ENCODE measurements at regions not wholly inside any gene's neighbourhood (a gene's known extent, or its start where the extent isn't known, plus 50 kb on each side); places are given as distances from the start of the nearest gene placed in this dataset.
"Not testable (repeated sequence)": the region's sequence is repeated elsewhere in the genome, so short reads cannot be mapped to it uniquely, and the experiment has no call there.

- not testable (repeated sequence) for DNase-seq (ENCODE audit: low spot score in 2 of 2); H3K9me3 Mint-ChIP-seq; H3K27ac Mint-ChIP-seq; ATAC-seq (ENCODE audit: low read depth); H3K4me1 Mint-ChIP-seq; H3K27me3 Mint-ChIP-seq; H3K36me3 Mint-ChIP-seq; H3K4me3 Mint-ChIP-seq
Measured at GRCh38 chr6:21761053-21761730, 167.6 kb downstream of the SOX4 start.

GRCh38 chr6:21764989-21765388 lies 171.4 kb downstream of the SOX4 start:
- no peaks in the 10 kb centered on the region for H3K9me3 Mint-ChIP-seq
- H3K27me3 Mint-ChIP-seq, result no peaks in the 10 kb centered on the region

GRCh38 chr6:21767891-21768648 lies 174.5 kb downstream of the SOX4 start:
- no peak overlapping the region for H3K27ac Mint-ChIP-seq
- no peaks in the 10 kb centered on the region for H3K4me1 Mint-ChIP-seq
- no peak overlapping the region for H3K4me3 Mint-ChIP-seq
- H3K36me3 Mint-ChIP-seq, result no peaks in the 10 kb centered on the region
- no peak for DNase-seq (ENCODE audit: low spot score in 2 of 2)
- H3K9me3 Mint-ChIP-seq, result no peaks in the 10 kb centered on the region
- H3K27me3 Mint-ChIP-seq, result no peaks in the 10 kb centered on the region
- ATAC-seq (ENCODE audit: low read depth), result no peak

More at GRCh38 chr6:21764989-21765388, 171.4 kb downstream of the SOX4 start:
- ATAC-seq (ENCODE audit: low read depth), result no peak
- Mint-ChIP-seq H3K4me3 (no peak overlapping the region), H3K36me3 (no peaks in the 10 kb centered on the region), H3K27ac (no peak overlapping the region), H3K4me1 (no peaks in the 10 kb centered on the region)
- no peak for DNase-seq (ENCODE audit: low spot score in 2 of 2)

- Mint-ChIP-seq H3K36me3 (no peaks in the 10 kb centered on the region), H3K27ac (no peak overlapping the region), H3K4me1 (no peaks in the 10 kb centered on the region), H3K27me3 (no peaks in the 10 kb centered on the region), H3K9me3 (peaks cover 2% of the 10 kb centered on the region), H3K4me3 (no peak overlapping the region)
- DNase-seq (ENCODE audit: low spot score in 2 of 2) (no peak), ATAC-seq (ENCODE audit: low read depth) (no peak)
Measured at GRCh38 chr6:21769405-21769861, 175.9 kb downstream of the SOX4 start.

GRCh38 chr6:21769968-21770367 lies 176.4 kb downstream of the SOX4 start:
- Mint-ChIP-seq H3K9me3 (peaks cover 3% of the 10 kb centered on the region), H3K4me3 (no peak overlapping the region), H3K27ac (no peak overlapping the region), H3K36me3 (no peaks in the 10 kb centered on the region), H3K27me3 (no peaks in the 10 kb centered on the region), H3K4me1 (no peaks in the 10 kb centered on the region)
- no peak for ATAC-seq (ENCODE audit: low read depth)
- DNase-seq (ENCODE audit: low spot score in 2 of 2), result no peak

- Mint-ChIP-seq H3K9me3 (peaks cover 3% of the 10 kb centered on the region), H3K36me3 (no peaks in the 10 kb centered on the region), H3K4me3 (no peak overlapping the region), H3K27me3 (no peaks in the 10 kb centered on the region), H3K4me1 (no peaks in the 10 kb centered on the region), H3K27ac (no peak overlapping the region)
- no peak for DNase-seq (ENCODE audit: low spot score in 2 of 2)
- ATAC-seq (ENCODE audit: low read depth), result no peak
Measured at GRCh38 chr6:21771626-21772320, 178.2 kb downstream of the SOX4 start.

GRCh38 chr6:21772477-21772876 lies 178.9 kb downstream of the SOX4 start:
- DNase-seq (ENCODE audit: low spot score in 2 of 2), result no peak
- ATAC-seq (ENCODE audit: low read depth), result no peak
- peaks cover 3% of the 10 kb centered on the region for H3K9me3 Mint-ChIP-seq
- H3K27me3 Mint-ChIP-seq, result no peaks in the 10 kb centered on the region
- no peak overlapping the region for H3K27ac Mint-ChIP-seq
- H3K4me3 Mint-ChIP-seq, result no peak overlapping the region
- H3K36me3 Mint-ChIP-seq, result no peaks in the 10 kb centered on the region
- H3K4me1 Mint-ChIP-seq, result no peaks in the 10 kb centered on the region

- Mint-ChIP-seq H3K27ac (no peak overlapping the region), H3K9me3 (peaks cover 3% of the 10 kb centered on the region), H3K4me3 (no peak overlapping the region), H3K36me3 (no peaks in the 10 kb centered on the region), H3K27me3 (no peaks in the 10 kb centered on the region), H3K4me1 (no peaks in the 10 kb centered on the region)
- DNase-seq (ENCODE audit: low spot score in 2 of 2) (no peak), ATAC-seq (ENCODE audit: low read depth) (no peak)
Measured at GRCh38 chr6:21772884-21773575, 179.5 kb downstream of the SOX4 start.

- ATAC-seq (ENCODE audit: low read depth) (no peak), DNase-seq (ENCODE audit: low spot score in 2 of 2) (no peak)
- H3K9me3 Mint-ChIP-seq, result peaks cover 3% of the 10 kb centered on the region
- H3K4me3 Mint-ChIP-seq, result no peak overlapping the region
- no peaks in the 10 kb centered on the region for H3K36me3 Mint-ChIP-seq
- no peaks in the 10 kb centered on the region for H3K4me1 Mint-ChIP-seq
- H3K27me3 Mint-ChIP-seq, result no peaks in the 10 kb centered on the region
- H3K27ac Mint-ChIP-seq, result no peak overlapping the region
Measured at GRCh38 chr6:21773576-21773968, 180.0 kb downstream of the SOX4 start.

GRCh38 chr6:21777846-21778245 lies 184.3 kb downstream of the SOX4 start:
- no peaks in the 10 kb centered on the region for H3K36me3 Mint-ChIP-seq
- no peak overlapping the region for H3K4me3 Mint-ChIP-seq
- ATAC-seq (ENCODE audit: low read depth) (no peak), DNase-seq (ENCODE audit: low spot score in 2 of 2) (no peak)
- H3K27me3 Mint-ChIP-seq, result no peaks in the 10 kb centered on the region
- H3K27ac Mint-ChIP-seq, result no peak overlapping the region
- H3K4me1 Mint-ChIP-seq, result no peaks in the 10 kb centered on the region
- peaks cover 3% of the 10 kb centered on the region for H3K9me3 Mint-ChIP-seq

GRCh38 chr6:21780141-21780540 lies 186.6 kb downstream of the SOX4 start:
- ATAC-seq (ENCODE audit: low read depth) (no peak), DNase-seq (ENCODE audit: low spot score in 2 of 2) (no peak)
- Mint-ChIP-seq H3K27ac (no peak overlapping the region), H3K9me3 (peaks cover 3% of the 10 kb centered on the region), H3K4me1 (no peaks in the 10 kb centered on the region), H3K36me3 (no peaks in the 10 kb centered on the region), H3K4me3 (no peak overlapping the region), H3K27me3 (no peaks in the 10 kb centered on the region)

GRCh38 chr6:21780679-21781078 lies 187.1 kb downstream of the SOX4 start:
- H3K9me3 Mint-ChIP-seq, result peaks cover 3% of the 10 kb centered on the region

GRCh38 chr6:21781128-21781527 lies 187.6 kb downstream of the SOX4 start:
- DNase-seq (ENCODE audit: low spot score in 2 of 2), result no peak
- H3K4me1 Mint-ChIP-seq, result no peaks in the 10 kb centered on the region
- H3K36me3 Mint-ChIP-seq, result no peaks in the 10 kb centered on the region
- no peaks in the 10 kb centered on the region for H3K27me3 Mint-ChIP-seq
- H3K9me3 Mint-ChIP-seq, result peaks cover 3% of the 10 kb centered on the region
- H3K27ac Mint-ChIP-seq, result no peak overlapping the region
- no peak overlapping the region for H3K4me3 Mint-ChIP-seq
- no peak for ATAC-seq (ENCODE audit: low read depth)

More at GRCh38 chr6:21780679-21781078, 187.1 kb downstream of the SOX4 start:
- ATAC-seq (ENCODE audit: low read depth) (no peak), DNase-seq (ENCODE audit: low spot score in 2 of 2) (no peak)
- no peaks in the 10 kb centered on the region for H3K36me3 Mint-ChIP-seq
- no peak overlapping the region for H3K4me3 Mint-ChIP-seq
- no peaks in the 10 kb centered on the region for H3K4me1 Mint-ChIP-seq
- H3K27ac Mint-ChIP-seq, result no peak overlapping the region
- H3K27me3 Mint-ChIP-seq, result no peaks in the 10 kb centered on the region

GRCh38 chr6:21785164-21785563 lies 191.6 kb downstream of the SOX4 start:
- ATAC-seq (ENCODE audit: low read depth) (no peak), DNase-seq (ENCODE audit: low spot score in 2 of 2) (no peak)
- no peak overlapping the region for H3K27ac Mint-ChIP-seq
- no peaks in the 10 kb centered on the region for H3K36me3 Mint-ChIP-seq
- peaks cover 5% of the 10 kb centered on the region for H3K9me3 Mint-ChIP-seq
- no peaks in the 10 kb centered on the region for H3K27me3 Mint-ChIP-seq
- no peaks in the 10 kb centered on the region for H3K4me1 Mint-ChIP-seq
- no peak overlapping the region for H3K4me3 Mint-ChIP-seq

Data from memory B cell (primary cell).